GM10266 (cell line): ENCODE measurements at regions not wholly inside any gene's neighbourhood (a gene's known extent, or its start where the extent isn't known, plus 50 kb on each side); places are given as distances from the start of the nearest gene placed in this dataset.

Source experiments
- DNase-seq: peaks from one replicate; pipeline ENCODE4 v3.0.0; 2012; ENCODE audit errors: extremely low spot score
- CTCF ChIP-seq: IDR thresholded peaks from 2 replicates; pipeline ENCODE4 v1.5.1; 2012; ENCODE audit warnings: mild to moderate bottlenecking, low read depth; ENCODE audit not compliant: control insufficient read depth, insufficient read depth; ENCODE audit errors: missing control alignments

GRCh38 chr10:21146436-21146789, 249.3 kb upstream of the NEBL start:
- no peak for DNase-seq
- no peak for TF ChIP-seq CTCF

GRCh38 chr10:21145751-21146435, 248.8 kb upstream of the NEBL start:
- DNase-seq: no peak
- TF ChIP-seq CTCF: no peak

- no peak for TF ChIP-seq CTCF
- DNase-seq: no peak
Observed at GRCh38 chr10:21144047-21144446, 246.9 kb upstream of the NEBL start.

GRCh38 chr10:21141946-21142492, 244.9 kb upstream of the NEBL start:
- TF ChIP-seq CTCF: no peak
- DNase-seq: no peak

- no peak for TF ChIP-seq CTCF
- DNase-seq: no peak
Observed at GRCh38 chr10:21138769-21139340, 241.7 kb upstream of the NEBL start.

GRCh38 chr10:21135023-21135931, 238.2 kb upstream of the NEBL start:
- no peak for DNase-seq
- TF ChIP-seq CTCF: no peak
